ENCODE measurements at regions not wholly inside any gene's neighbourhood (a gene's known extent, or its start where the extent isn't known, plus 50 kb on each side); places are given as distances from the start of the nearest gene placed in this dataset.
"Not testable (repeated sequence)": the region's sequence is repeated elsewhere in the genome, so short reads cannot be mapped to it uniquely, and the experiment has no call there.

DNA sequence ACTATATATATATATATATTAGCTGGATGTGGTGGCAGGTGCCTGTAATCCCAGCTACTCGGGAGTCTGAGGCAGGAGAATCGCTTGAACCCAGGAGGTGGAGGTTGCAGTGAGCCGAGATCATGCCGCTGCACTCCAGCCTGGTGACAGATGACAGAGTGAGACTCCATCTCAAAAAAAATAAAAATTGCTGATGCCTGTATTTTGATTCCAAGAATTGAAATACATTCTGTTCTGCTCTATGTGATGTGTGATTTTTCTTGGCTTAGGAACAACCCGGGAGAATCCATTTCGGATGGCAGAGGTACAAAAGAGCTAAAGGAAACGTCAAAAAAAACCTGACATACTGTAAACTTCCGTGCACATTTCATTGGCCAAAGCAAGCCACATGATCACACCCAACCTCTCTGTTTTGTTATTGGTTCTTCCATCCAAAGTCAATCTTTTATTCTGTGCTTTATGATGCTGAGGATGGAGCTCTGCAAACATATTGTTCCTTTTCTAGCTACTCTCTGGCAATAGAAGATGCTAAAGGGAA is 478.1 kb upstream of the MAP2 start:
- DNase-seq, result no peak

DNA sequence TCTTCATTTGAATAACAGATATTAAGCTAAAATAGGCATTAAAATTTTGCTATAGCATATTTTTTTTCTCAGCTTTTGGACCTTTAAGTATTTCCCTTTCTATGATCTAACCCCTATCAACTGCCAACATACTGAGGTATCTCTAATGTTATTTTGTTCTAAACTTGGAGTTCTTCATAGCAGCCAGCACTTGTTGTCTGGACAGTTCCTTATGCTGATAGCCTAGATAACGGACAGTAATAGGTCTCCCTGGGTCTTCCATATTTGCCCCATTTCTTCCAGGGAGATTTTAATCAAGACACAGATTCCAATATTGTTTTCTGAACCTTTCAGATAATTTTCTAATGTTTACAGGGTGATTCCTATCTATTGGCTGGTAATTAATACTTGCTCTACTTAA is 475.8 kb upstream of the MAP2 start:
- DNase-seq, result no peak

DNA sequence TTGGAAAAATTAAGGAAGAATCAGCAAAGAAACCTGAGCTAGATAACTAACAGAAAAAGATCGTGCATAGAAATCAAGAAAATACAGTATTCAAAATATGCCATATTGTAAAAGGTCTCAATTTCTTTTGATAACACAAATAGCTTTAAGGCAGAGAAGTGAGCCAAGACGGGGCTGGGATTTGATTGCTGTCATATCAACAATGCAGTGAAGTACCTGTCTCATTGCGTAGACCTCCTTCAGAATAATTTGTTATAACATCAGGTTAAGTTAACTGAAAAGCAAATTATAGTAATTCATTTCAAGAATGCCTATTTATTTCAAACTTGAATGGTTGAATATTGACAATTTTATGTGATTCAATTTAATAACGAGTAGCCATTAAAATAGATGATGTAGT is 453.8 kb upstream of the MAP2 start:
- no peak for DNase-seq

DNA sequence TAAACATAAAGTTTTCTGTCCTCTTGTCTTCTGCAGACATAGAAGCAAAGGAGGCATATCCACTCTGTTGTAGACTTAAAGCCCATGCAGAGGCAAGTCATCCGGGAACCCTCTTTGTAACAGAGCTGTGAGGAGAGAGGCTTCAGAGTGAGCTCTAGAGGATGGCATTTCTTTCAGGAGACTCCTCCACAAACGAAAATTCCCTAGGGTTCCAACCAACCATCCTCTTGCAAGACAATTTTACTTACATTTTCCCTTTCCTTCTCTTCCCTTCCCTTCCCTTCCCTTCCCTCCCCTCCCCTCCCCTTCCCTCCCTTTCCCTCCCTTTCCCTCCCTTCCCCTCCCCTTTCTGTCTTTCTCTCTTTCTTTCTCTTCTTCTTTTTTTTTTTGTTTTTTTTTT is 446.3 kb upstream of the MAP2 start:
- no peak for DNase-seq

DNA sequence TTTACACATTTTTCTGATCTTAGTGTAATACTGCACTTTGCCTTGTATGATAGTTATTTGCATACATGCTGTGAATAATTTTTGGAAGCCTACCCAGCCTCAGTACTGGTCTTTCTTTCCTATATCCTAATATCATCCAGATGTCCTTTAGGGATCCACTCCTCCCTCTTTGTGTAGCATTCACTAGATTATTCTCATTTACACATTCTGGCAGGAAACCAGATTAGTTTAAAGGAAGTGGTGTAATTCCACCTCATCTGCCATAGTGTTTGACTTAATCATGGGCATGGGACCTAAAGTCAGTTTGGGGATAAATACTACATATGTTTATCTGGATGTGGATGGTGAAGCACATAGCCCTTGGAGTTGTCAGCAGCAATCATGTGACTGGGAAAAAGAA is 444.9 kb upstream of the MAP2 start:
- DNase-seq, result no peak

DNA sequence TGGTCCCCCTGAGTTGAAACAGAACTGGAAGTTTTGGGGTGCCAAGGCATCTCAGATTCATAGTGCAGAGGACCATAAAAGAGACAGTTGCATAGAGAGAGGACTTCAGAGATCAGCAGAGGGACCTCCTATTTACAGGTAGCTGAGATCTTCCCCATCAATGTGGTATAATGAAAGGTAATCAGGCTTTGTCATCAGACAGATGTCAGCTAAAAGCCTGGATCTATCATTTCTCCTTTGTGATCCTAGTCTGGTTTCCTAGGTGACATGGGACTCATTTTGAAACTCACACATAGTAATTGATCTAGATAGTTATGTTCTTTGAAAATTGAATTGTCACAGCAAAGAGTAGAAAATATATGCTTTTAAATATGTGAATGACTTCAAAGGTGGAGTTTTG is 443.5 kb upstream of the MAP2 start:
- no peak for DNase-seq

DNA sequence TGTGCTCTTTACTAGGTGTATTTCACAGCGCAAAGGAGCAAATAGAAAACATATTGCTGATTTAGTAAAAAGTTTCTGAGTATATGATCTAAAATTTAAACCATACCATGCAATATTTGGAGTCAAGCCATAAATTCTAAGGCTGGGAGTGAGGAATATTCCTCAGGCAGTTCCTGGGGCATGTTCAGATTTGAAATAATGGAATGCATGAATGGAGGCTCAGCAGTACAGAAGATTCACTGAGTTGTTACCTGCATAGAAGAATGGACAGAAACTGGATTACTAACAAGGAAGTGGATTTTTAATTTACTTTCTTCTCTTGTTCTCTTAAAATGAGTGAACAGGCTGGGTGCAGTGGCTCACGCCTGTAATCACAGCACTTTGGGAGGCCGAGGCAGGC is 441.0 kb upstream of the MAP2 start:
- no peak for DNase-seq

DNA sequence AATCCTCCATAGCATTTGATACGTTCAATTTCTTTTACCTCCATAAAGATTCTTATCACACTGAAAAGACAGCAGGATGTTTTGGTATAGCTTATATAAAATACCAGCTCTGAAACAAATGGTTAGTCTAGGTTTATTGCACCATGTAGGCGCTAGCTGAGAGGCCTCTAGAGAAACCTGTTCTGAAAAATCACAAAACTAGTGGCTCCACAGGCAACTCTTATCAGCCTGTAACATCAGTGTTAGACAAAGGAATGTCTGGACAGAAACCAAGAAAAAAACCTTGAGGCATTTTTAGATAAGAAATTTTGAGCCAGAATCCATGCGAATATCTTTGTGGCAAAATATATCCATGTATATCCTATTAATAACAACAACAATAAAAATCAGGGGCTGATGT is 440.4 kb upstream of the MAP2 start:
- DNase-seq, result no peak

DNA sequence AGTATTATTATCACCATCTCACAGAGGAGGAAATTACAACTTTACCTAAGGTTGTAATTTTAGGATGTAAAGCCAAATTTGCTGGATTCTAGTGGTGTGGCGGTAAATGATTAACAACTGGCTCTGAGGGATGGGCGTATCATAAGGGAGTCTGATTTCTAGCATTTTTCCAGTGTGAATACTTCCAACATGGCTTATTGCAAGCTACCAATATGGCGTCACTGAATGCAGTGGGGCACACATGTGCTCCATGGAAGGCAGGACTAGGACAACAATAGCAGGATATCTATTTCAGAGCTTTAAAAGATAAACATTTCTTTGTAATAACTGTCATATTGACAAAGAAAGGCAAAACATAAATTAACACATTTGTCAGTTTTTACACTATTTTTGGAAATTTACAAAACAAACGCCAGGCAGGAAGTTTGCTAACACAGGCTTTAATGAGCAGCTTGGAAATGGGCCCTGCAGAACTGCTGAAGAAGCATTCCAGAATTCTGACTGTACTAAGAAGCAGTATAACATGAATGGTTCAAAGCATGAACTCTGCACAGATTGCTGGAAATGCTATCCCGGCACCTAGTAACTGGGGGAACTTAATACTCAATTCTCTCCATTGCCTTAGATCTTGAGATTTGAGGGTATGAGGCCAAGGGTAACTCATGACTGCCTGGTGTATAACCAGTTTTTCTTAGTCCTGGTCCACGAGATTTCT is 439.3 kb upstream of the MAP2 start:
- DNase-seq, result no peak

DNA sequence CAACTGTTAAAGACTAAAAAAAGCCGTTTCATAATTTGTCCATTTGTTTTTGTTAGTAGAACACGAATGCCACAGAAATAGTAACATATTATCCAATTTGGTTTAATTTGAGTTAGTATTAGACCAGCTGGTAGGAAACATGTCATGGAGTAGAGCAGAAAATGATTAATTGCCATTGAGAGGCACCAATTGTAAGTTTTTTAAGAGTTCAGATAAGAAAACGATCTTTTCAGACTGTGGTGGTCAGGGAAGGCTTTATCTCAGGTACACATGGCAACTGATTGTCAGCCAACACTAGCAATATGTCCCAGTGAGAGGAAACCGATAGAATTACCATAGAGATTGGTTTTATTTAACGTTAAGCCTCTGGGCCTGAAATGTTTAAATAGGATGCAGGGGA is 438.2 kb upstream of the MAP2 start:
- no peak for DNase-seq

DNA sequence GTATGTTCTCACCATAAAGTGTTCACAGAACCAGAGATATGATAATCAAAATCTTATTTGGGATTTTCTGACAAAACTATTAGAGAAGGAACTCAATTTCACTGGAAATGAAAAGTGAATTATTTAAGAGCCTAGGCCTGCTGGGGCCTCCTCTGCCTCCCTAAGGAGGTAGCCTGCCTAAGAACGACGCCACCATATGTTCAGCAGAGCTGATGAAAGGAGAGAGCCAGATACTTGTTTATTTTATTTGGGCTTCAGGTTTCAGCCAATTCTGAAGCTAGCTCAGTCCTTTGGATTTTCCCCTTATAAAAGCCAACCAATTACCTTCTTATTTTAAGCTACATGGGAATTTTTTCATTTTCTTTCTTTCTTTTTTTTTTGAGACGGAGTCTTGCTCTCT is 433.1 kb upstream of the MAP2 start:
- no peak for DNase-seq

DNA sequence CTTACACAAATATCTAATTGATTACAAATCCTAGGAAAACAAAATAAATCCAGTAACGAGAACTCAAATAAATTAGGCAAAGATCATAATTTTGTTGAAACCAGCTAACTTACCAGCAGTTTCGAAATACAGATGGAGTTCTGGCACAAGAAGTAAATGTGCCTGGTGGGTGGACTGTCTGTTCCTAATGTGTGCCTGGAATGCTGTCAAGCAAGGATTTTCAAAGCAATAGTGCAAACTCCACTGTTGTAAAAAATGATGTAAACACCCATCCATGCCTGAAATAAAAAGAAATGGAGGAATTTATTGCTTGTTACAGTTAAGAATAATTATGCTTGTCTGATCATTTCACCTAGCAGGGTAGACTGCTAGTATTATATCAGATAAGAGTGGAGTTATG is 423.9 kb upstream of the MAP2 start:
- no peak for DNase-seq

DNA sequence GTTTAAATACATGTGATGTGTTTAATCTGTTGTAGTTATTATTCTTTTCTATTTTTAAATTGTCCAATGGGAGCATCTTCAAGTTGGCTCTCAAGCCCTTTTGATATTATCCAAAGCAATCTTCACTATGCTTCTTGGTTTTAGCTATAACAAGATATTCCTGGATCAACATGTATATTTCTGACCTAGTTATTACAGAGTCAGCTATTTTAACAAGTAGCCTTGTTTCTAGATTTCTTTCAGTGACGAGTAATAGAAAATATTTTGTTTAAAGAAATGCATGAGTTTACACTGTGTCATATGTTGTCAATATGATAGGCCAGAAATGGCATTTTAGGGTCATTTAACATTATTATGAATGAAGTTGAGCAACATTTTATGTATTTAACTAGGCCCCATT is 421.8 kb upstream of the MAP2 start:
- no peak for DNase-seq

DNA sequence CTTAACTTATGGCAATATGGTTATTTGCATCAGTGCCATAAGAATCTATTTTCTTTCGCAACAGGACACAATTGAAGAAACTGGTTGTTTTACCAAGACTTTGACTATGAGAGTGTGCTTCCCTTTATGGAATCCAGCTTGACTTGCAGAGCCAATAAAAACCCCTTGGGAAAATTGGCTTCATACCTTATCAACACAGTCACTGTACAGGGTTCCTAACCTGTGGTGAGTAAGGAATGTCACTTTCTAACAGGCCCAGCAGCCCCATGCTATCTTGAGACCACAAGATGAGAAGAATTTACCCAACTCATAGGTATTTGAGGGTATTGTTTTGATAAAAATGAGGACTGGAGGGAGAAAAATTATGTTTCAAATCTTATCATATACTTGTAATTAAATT is 418.5 kb upstream of the MAP2 start:
- no peak for DNase-seq

DNA sequence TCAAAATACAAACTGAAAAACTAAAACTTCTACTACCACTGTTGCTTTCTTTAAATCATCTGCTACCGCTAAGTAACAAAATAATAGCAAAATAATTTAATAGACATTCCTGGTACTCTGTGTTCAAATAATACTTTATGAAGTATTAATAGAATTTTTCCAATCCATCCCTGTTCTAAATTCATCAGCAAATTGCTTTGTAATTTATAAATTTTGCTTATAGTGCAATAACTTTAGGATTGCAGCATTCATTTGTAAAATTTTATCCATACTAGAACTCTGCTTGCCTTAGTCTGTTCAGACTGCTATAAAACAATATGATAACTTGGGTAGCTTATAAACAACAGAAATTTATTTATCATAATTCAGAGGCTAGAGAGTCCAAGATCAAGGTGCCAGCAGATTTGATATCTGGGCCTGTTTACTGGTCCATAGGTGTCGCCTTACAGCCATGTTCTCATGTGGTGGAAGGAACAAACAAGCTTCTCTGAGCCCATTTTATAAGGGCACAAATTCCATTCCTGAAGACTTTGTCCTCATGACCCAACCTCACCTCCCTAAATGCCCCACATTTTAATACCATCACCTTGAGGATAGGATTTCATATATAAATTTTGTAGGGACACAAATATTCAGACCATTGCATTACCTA is 415.1 kb upstream of the MAP2 start:
- no peak for DNase-seq

DNA sequence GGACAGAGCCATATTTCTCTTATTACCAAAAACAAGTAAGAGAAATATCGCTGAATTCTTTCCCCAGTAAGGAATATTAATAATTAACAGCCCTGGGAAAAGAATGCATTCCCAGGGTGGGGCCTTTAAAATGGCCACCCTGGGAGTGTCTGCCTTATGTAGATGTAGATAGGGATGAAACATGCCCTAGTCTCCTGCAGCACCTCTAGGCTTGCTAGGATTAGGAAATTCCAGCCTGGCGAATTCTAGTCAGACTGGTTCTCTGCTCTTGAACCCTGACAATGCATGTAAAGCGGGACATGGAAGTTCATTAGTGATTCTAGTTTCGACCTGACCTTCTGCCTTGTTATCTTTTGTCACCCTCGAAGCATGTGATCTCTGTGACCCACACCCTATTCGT is 405.2 kb upstream of the MAP2 start:
- DNase-seq, result not testable (repeated sequence)

DNA sequence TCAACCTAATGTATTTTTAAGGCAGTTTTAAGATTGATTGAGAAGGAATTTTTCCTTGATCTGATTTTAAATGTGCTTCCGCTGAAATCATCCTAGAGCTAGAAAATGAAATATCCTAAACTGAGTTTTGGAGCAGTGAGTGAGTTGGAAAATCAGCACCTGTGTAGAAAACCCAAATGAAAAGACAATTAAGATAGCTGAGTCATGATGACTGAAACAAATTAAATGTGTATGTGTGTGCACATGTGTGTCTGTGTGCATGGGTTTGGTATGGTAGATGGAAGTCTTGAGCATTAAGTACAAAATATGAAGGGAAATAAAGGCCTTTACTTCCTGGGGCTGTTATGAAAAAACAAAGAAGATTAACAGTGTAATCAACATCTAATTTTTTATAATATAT is 394.6 kb upstream of the MAP2 start:
- no peak for DNase-seq

DNA sequence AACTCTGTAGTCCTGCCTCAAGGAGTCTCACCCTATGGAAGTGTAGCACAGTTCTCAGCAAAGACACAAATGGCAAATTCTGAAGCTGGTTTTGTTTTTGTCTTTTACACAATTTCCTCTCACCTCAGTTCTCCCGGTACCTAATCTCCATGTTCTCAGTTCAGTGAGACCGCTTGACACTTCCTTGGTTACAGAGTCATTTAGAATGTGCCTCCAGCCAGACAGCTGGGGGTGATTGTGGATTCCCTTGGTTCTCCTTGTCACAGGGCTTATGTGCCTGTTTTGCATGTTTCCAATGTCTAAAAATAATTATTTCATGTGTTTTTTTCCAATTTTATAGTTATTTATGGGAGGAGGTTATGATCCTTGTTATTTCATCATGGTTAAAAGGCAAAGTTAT is 379.5 kb upstream of the MAP2 start:
- DNase-seq, result no peak

DNA sequence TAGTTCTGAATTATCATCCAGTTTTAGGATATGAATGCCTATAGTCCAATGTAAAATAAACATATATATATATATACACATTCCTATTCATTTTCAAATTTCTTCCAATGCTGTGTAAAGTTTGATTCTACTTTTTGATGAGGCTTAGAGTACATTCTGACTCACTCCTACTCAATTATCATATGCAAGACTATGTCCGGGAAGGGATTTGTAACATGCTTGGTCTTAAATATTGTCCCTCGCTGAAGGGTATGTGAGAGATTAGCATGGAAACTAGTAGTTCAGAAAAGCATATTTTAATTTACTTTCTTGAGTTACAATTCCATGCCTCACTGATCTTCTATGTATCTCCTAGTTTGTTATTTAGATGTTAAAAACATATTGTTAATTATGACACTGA is 377.7 kb upstream of the MAP2 start:
- DNase-seq, result no peak

DNA sequence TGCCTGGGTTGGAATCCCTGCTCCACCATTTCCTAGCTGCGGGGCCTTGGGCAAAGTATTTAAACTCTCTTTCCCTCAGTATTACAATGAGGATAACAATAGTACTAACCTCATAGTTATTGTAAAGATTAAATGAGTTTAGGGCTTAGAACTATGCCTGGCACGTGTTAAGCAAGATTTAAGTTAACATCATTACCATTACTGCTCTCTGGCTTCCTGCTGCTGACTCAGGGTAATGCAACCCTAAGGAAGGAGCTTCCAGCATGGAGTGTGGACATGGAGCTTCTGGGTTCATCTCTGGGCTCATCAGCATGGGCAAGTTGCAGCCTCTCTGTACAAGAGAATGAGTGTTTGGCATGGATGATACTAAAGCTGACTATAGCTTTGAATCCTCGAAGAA is 374.2 kb upstream of the MAP2 start:
- DNase-seq, result no peak

DNA sequence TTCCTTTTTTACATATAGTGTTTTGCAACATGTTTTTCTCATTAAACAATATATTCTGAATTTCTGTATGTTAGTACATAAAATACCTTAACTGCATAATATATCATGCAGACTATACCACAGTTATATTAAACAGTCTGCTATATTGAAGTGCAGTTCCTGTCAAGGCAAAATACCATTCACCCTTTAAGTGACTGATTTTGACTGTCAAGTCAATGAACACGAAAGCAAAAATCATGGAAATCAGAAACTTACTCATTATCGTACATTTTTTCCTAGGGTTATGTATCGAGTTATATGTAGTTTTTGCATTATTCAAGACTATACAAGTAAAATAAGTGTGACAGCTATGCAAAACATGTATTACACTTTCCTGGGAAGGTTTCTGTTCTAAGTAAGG is 361.6 kb upstream of the MAP2 start:
- no peak for DNase-seq

DNA sequence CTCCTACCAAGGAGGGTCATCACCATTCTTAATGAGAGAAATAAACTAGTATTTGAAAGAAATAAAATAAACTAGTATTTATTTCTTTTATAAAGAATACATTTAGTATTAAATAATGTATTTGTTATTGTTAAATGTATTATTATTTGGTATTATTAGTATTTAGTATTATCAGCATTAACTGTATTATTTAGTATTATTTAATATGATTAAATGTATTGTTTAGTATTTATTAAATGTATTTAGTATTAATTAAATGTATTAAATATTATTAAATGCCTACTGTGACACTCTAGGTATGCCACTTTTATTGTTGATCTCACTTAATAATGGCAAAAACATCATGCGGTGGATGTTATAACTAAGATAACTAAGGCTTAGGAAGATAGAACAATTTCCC is 353.6 kb upstream of the MAP2 start:
- no peak for DNase-seq

DNA sequence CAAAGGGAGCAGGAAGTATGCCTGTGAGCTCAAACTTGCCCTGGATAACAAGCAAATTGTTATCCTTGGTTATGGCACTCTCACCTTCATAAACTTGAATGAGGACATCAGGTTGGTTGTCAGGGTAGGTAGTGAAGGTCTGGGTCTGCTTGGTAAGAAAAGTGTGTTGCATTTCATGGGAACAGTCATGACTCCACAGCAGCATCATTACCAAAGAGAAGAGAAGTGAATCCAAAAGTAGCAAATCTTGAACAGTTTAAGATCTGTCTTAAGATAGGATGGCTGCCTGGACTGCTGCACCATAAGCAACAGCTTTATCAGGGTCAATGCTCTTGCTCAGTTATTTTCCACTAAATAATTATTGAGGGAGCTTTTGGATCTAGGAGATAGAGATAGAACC is 350.7 kb upstream of the MAP2 start:
- DNase-seq, result no peak

DNA sequence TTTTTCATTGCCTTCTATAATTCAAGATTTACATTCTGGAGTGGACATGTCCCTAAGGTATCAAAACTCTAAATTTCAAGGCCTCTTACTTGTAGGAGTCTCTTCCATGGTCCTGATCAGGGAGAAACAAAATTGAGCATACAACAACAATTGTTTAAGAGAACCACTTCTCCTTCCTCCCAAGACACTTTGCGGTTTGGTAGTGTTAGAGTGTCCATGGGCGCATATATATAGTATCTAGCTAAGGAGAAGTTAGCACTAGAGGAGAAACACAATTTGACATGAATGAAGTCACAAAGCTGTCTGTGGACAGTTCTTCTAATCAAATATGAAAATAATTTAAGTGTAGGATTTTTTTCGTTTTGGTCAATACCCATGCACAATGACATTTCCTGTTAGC is 349.1 kb upstream of the MAP2 start:
- no peak for DNase-seq

DNA sequence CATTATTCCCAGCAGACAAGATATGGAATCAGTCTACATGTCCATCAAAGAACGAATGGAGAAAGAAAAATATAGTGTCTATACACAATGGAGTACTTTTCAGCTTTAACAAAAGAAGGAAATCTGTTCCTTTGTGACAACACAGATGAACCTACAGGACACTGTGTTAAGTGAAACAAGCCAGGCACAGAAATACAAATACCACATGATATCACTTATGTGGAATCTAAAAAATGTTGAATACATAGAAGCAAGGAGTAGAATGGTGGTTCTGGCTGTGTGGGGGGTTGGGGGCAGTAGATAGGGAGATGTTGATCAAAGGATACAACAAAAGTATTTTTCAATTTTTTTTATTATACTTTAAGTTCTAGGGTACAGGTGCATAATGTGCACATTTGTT is 347.7 kb upstream of the MAP2 start:
- no peak for DNase-seq

Data from NCI-H187 treated with DMSO at 0.1 percent for 48 hours (cell line).